Mesenchymal stem cell (in vitro differentiated cells and primary cell): ENCODE measurements at regions not wholly inside any gene's neighbourhood (a gene's known extent, or its start where the extent isn't known, plus 50 kb on each side); places are given as distances from the start of the nearest gene placed in this dataset.

Experiments used
- DNase-seq: peaks from one replicate; pipeline ENCODE4 v3.0.0-alpha.2; 2013
- H2AFZ ChIP-seq: one replicate; pipeline ENCODE4 v1.6.1; 2013; ENCODE audit warnings: low read depth, mild to moderate bottlenecking, control low read depth, inconsistent platforms, low read length, moderate library complexity
- H2AK5ac ChIP-seq: 2 replicates; pipeline ENCODE4 v1.6.1; 2013; ENCODE audit warnings: low read length, moderate library complexity, mild to moderate bottlenecking, inconsistent platforms; ENCODE audit not compliant: severe bottlenecking
- H2BK120ac ChIP-seq: one replicate; pipeline ENCODE4 v1.6.1; 2013; ENCODE audit warnings: low read depth, mild to moderate bottlenecking, inconsistent platforms, low read length, moderate library complexity
- H2BK12ac ChIP-seq, 2 experiments: one replicate each; pipeline ENCODE4 v1.6.1; 2013; ENCODE audit warnings: inconsistent platforms in 2 of 2, low read length in 2 of 2, mild to moderate bottlenecking in 2 of 2, moderate library complexity in 2 of 2, control low read depth in 1 of 2
- H2BK15ac ChIP-seq: one replicate; pipeline ENCODE4 v1.6.1; 2013; ENCODE audit warnings: mild to moderate bottlenecking, low read depth, inconsistent platforms; ENCODE audit not compliant: poor library complexity, severe bottlenecking
- H2BK5ac ChIP-seq: 2 replicates; pipeline ENCODE4 v1.6.1; 2013; ENCODE audit warnings: low read depth, mild to moderate bottlenecking, low read length, control low read depth, inconsistent platforms; ENCODE audit not compliant: poor library complexity, severe bottlenecking
- H3K14ac ChIP-seq, 2 experiments: one replicate each; pipeline ENCODE4 v1.6.1; 2013; ENCODE audit warnings: inconsistent platforms in 2 of 2, low read length in 2 of 2, control low read depth in 1 of 2, mild to moderate bottlenecking in 1 of 2, moderate library complexity in 1 of 2
- H3K18ac ChIP-seq, 2 experiments: one replicate each; pipeline ENCODE4 v1.6.1; 2013; ENCODE audit warnings: inconsistent platforms in 2 of 2, low read length in 2 of 2, control low read depth in 1 of 2, low read depth in 1 of 2, mild to moderate bottlenecking in 1 of 2
- H3K23ac ChIP-seq, 2 experiments: one replicate each; pipeline ENCODE4 v1.6.1; 2013; ENCODE audit warnings: inconsistent platforms in 2 of 2, low read length in 2 of 2, mild to moderate bottlenecking in 2 of 2, moderate library complexity in 2 of 2, control low read depth in 1 of 2
- H3K27ac ChIP-seq: 2 replicates; pipeline ENCODE4 v1.5.1; 2013; ENCODE audit warnings: mild to moderate bottlenecking, moderate library complexity, low read length, control low read depth, inconsistent platforms; ENCODE audit not compliant: poor library complexity, severe bottlenecking
- H3K27me3 ChIP-seq, 2 experiments: 2 replicates each; pipeline versions ENCODE4 v1.6.1 to v1.7.0; 2013; ENCODE audit warnings: low read length in 2 of 2, mild to moderate bottlenecking in 2 of 2, moderate library complexity in 2 of 2, control low read depth in 1 of 2, inconsistent platforms in 1 of 2; ENCODE audit not compliant: control insufficient read depth in 1 of 2, insufficient read depth in 1 of 2
- H3K36me3 ChIP-seq, 2 experiments: 2 replicates each; pipeline versions ENCODE4 v1.6.1 to v1.7.0; 2013; ENCODE audit warnings: low read length in 2 of 2, control low read depth in 1 of 2, inconsistent platforms in 1 of 2, low read depth in 1 of 2, mild to moderate bottlenecking in 1 of 2; ENCODE audit not compliant: insufficient read depth in 2 of 2, control insufficient read depth in 1 of 2
- H3K4ac ChIP-seq, 2 experiments: one replicate each; pipeline ENCODE4 v1.6.1; 2013; ENCODE audit warnings: inconsistent platforms in 2 of 2, low read length in 2 of 2, mild to moderate bottlenecking in 2 of 2, moderate library complexity in 2 of 2, control low read depth in 1 of 2, low read depth in 1 of 2
- H3K4me1 ChIP-seq: 2 replicates; pipeline ENCODE4 v1.6.1; 2013; ENCODE audit warnings: low read depth, low read length, control low read depth; ENCODE audit not compliant: control insufficient read depth, insufficient read depth
- H3K4me2 ChIP-seq: 2 replicates; pipeline ENCODE4 v1.6.1; 2013; ENCODE audit warnings: low read length, mild to moderate bottlenecking, inconsistent platforms; ENCODE audit not compliant: poor library complexity, severe bottlenecking
- H3K4me3 ChIP-seq, 2 experiments: 2 replicates each; pipeline versions ENCODE4 v1.5.1 to v1.7.0; 2013; ENCODE audit warnings: low read length in 2 of 2, mild to moderate bottlenecking in 2 of 2, control low read depth in 1 of 2, low read depth in 1 of 2; ENCODE audit not compliant: insufficient read depth in 1 of 2
- H3K79me1 ChIP-seq: replicated peaks from 2 replicates; pipeline ENCODE4 v1.6.1; 2013; ENCODE audit warnings: mild to moderate bottlenecking, control low read depth, low read length, inconsistent platforms; ENCODE audit not compliant: poor library complexity, severe bottlenecking
- H3K9ac ChIP-seq: 2 replicates; pipeline ENCODE4 v1.7.0; 2013; ENCODE audit warnings: mild to moderate bottlenecking, low read length, moderate library complexity
- H3K9me3 ChIP-seq: 2 replicates; pipeline ENCODE4 v1.7.0; 2013; ENCODE audit warnings: mild to moderate bottlenecking, low read length; ENCODE audit not compliant: control insufficient read depth
- H4K8ac ChIP-seq: one replicate; pipeline ENCODE4 v1.6.1; 2013; ENCODE audit warnings: inconsistent platforms, mild to moderate bottlenecking, low read length, moderate library complexity
- H4K91ac ChIP-seq: one replicate; pipeline ENCODE4 v1.6.1; 2013; ENCODE audit warnings: mild to moderate bottlenecking, low read length, inconsistent platforms
- WGBS: methylation state at CpG from one replicate; pipeline ENCODE4 v1.1.7; 2013; ENCODE audit warnings: mixed read lengths; 5-methylcytosine and 5-hydroxymethylcytosine counted together

DNA sequence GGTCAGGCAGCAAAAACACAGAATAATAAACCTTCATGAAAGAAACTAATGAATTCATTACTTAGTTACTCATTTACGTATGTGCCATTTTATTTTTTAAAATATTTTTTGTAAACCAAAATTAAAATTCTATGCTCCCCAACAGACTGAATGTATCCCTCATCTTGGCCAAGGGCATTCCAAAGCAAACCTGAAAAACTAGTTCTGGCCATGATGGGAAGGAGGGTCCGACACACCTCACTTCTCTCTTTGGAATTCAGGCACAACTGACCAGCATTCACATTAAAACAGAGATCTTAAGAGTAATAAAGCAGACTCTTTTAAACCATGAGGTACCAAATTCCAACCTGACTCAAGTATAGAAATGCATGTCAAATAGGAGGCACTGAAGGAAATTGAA is 1576.9 kb upstream of the SPRY2 start:
- H4K8ac ChIP-seq: no peak overlapping the region
- H3K14ac ChIP-seq: no peak overlapping the region
- no peaks in the 10 kb centered on the region for H3K36me3 ChIP-seq
- no peak overlapping the region for H3K4ac ChIP-seq
- H2BK15ac ChIP-seq: no peak overlapping the region
- WGBS: 100% methylated on average over 2 of the region's 2 CpGs
- H3K4me1 ChIP-seq: no peaks in the 10 kb centered on the region
- no peaks in the 10 kb centered on the region for H3K79me1 ChIP-seq
- H2AFZ ChIP-seq: no peak overlapping the region
- no peak overlapping the region for H3K23ac ChIP-seq
- no peak overlapping the region for H3K9ac ChIP-seq
- H3K27ac ChIP-seq: no peak overlapping the region
- H2BK5ac ChIP-seq: no peak overlapping the region
- no peak overlapping the region for H3K18ac ChIP-seq
- H4K91ac ChIP-seq: no peak overlapping the region
- H2BK120ac ChIP-seq: no peak overlapping the region
- DNase-seq: no peak
- peaks cover 2% of the 10 kb centered on the region for H3K9me3 ChIP-seq
- H3K4me2 ChIP-seq: no peak overlapping the region
- H3K4me3 ChIP-seq: no peak overlapping the region
- H2AK5ac ChIP-seq: no peak overlapping the region
- H2BK12ac ChIP-seq: no peak overlapping the region
- no peaks in the 10 kb centered on the region for H3K27me3 ChIP-seq

DNA sequence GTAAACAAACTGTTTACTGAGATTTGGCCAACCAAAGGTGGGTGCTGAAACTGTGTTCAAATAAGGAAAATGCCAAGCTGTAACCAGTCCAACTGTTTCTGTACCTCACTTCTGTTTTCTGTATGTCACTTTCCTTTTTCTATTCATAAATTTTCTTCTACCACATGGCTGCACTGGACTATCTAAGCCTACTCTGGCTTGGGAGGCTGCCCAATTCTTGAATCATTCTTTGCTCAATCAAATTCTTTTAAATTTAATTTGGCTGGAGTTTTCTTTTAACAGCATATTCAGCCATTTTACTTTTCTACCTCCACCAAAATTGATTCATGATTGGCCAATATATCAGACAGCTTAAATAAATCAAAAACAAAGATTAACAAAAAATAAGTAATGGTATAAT is 1575.5 kb upstream of the SPRY2 start:
- Histone ChIP-seq H3K4me3 (no peak overlapping the region), H2BK12ac (no peak overlapping the region), H2BK120ac (no peak overlapping the region), H3K18ac (no peak overlapping the region), H3K9me3 (peaks cover 2% of the 10 kb centered on the region), H3K36me3 (no peaks in the 10 kb centered on the region), H3K79me1 (no peaks in the 10 kb centered on the region), H2BK15ac (no peak overlapping the region), H3K4me1 (no peaks in the 10 kb centered on the region), H3K4ac (no peak overlapping the region), H3K27me3 (no peaks in the 10 kb centered on the region), H3K27ac (no peak overlapping the region), H4K91ac (no peak overlapping the region), H3K9ac (no peak overlapping the region), H3K14ac (no peak overlapping the region), H3K4me2 (no peak overlapping the region), H2AK5ac (no peak overlapping the region), H2AFZ (no peak overlapping the region), H2BK5ac (no peak overlapping the region), H3K23ac (no peak overlapping the region), H4K8ac (no peak overlapping the region)
- no peak for DNase-seq

- H2BK5ac ChIP-seq: no peak overlapping the region
- no peak overlapping the region for H4K8ac ChIP-seq
- H2AK5ac ChIP-seq: no peak overlapping the region
- no peak overlapping the region for H3K27ac ChIP-seq
- H3K4me1 ChIP-seq: no peaks in the 10 kb centered on the region
- H4K91ac ChIP-seq: no peak overlapping the region
- H3K4me2 ChIP-seq: no peak overlapping the region
- no peaks in the 10 kb centered on the region for H3K27me3 ChIP-seq
- H3K14ac ChIP-seq: no peak overlapping the region
- no peak overlapping the region for H3K18ac ChIP-seq
- DNase-seq: no peak
- no peak overlapping the region for H3K23ac ChIP-seq
- H2BK120ac ChIP-seq: no peak overlapping the region
- H3K9ac ChIP-seq: no peak overlapping the region
- no peaks in the 10 kb centered on the region for H3K36me3 ChIP-seq
- WGBS: no CpG with 5 or more reads among the region's 1 CpG
- no peak overlapping the region for H3K4ac ChIP-seq
- no peak overlapping the region for H2AFZ ChIP-seq
- no peak overlapping the region for H2BK15ac ChIP-seq
- H3K4me3 ChIP-seq: no peak overlapping the region
- peaks cover 4% of the 10 kb centered on the region for H3K9me3 ChIP-seq
- H2BK12ac ChIP-seq: no peak overlapping the region
- no peaks in the 10 kb centered on the region for H3K79me1 ChIP-seq
These were observed 1567.0 kb upstream of the SPRY2 start for GRCh38 chr13:81907787-81908372.

GRCh38 chr13:81888855-81889254 is 1547.9 kb upstream of the SPRY2 start:
- Histone ChIP-seq H2BK5ac (no peak overlapping the region), H3K18ac (no peak overlapping the region), H3K23ac (no peak overlapping the region), H2BK12ac (no peak overlapping the region), H3K9ac (no peak overlapping the region), H3K4me1 (no peaks in the 10 kb centered on the region), H2AFZ (no peak overlapping the region), H4K8ac (no peak overlapping the region), H3K4me3 (no peak overlapping the region), H2AK5ac (no peak overlapping the region), H3K4ac (no peak overlapping the region), H3K4me2 (no peak overlapping the region), H2BK15ac (no peak overlapping the region), H3K79me1 (no peaks in the 10 kb centered on the region), H4K91ac (no peak overlapping the region), H3K27ac (no peak overlapping the region), H2BK120ac (no peak overlapping the region), H3K27me3 (no peaks in the 10 kb centered on the region), H3K9me3 (peaks cover 38% of the 10 kb centered on the region), H3K14ac (no peak overlapping the region), H3K36me3 (no peaks in the 10 kb centered on the region)
- DNase-seq: no peak
- 89% methylated on average over 2 of the region's 2 CpGs for WGBS
